WERI-Rb-1 (cell line): ENCODE measurements at regions not wholly inside any gene's neighbourhood (a gene's known extent, or its start where the extent isn't known, plus 50 kb on each side); places are given as distances from the start of the nearest gene placed in this dataset.

ENCODE experiments used
- DNase-seq: peaks from one replicate; pipeline ENCODE4 v3.0.0-alpha.2; 2020
- H3K27ac ChIP-seq: fragments of 250-450 bp; sonication (Bioruptor Pico); 2 replicates; pipeline ENCODE4 v1.5.1; 2020; ENCODE audit warnings: mild to moderate bottlenecking, moderate library complexity
- H3K27me3 ChIP-seq: fragments of 250-450 bp; sonication (Bioruptor Pico); 2 replicates; pipeline ENCODE4 v1.5.1; 2021; ENCODE audit warnings: mild to moderate bottlenecking, low read depth, moderate library complexity; ENCODE audit not compliant: insufficient read depth, severe bottlenecking
- H3K36me3 ChIP-seq: fragments of 250-450 bp; sonication (Bioruptor Pico); 2 replicates; pipeline ENCODE4 v1.5.1; 2020; ENCODE audit warnings: mild to moderate bottlenecking, moderate library complexity
- H3K4me3 ChIP-seq: 2 replicates; pipeline ENCODE4 v1.5.1; 2011; ENCODE audit warnings: low read depth, mild to moderate bottlenecking, control low read depth, low read length
- H3K9me3 ChIP-seq: fragments of 250-450 bp; sonication (Bioruptor Pico); 2 replicates; pipeline ENCODE4 v1.5.1; 2021; ENCODE audit warnings: mild to moderate bottlenecking, moderate library complexity; ENCODE audit not compliant: severe bottlenecking
- CTCF ChIP-seq: IDR thresholded peaks from 2 replicates; pipeline ENCODE4 v1.5.1; 2011; ENCODE audit warnings: low read depth, mild to moderate bottlenecking, control low read depth, inconsistent platforms, low read length

- no peak for DNase-seq
- TF ChIP-seq CTCF = no peak
- no peaks in the 10 kb centered on the region for H3K36me3 ChIP-seq
- no peaks in the 10 kb centered on the region for H3K9me3 ChIP-seq
- H3K4me3 ChIP-seq = no peak overlapping the region
- H3K27me3 ChIP-seq = no peaks in the 10 kb centered on the region
- no peak overlapping the region for H3K27ac ChIP-seq
Measured at GRCh38 chr1:98344731-98345130, 316.8 kb upstream of the SNX7 start.

- no peak for DNase-seq
- TF ChIP-seq CTCF = no peak
- Histone ChIP-seq H3K27ac (no peak overlapping the region), H3K36me3 (no peaks in the 10 kb centered on the region), H3K9me3 (no peaks in the 10 kb centered on the region), H3K4me3 (no peak overlapping the region), H3K27me3 (no peaks in the 10 kb centered on the region)
Measured at GRCh38 chr1:98342566-98342965, 319.0 kb upstream of the SNX7 start.

- no peak for DNase-seq
- H3K27me3 ChIP-seq = no peaks in the 10 kb centered on the region
- H3K36me3 ChIP-seq = no peaks in the 10 kb centered on the region
- H3K27ac ChIP-seq = no peak overlapping the region
- no peak for TF ChIP-seq CTCF
- no peak overlapping the region for H3K4me3 ChIP-seq
- H3K9me3 ChIP-seq = no peaks in the 10 kb centered on the region
Measured at GRCh38 chr1:98340511-98340910, 321.0 kb upstream of the SNX7 start.

- H3K9me3 ChIP-seq = no peaks in the 10 kb centered on the region
- DNase-seq = no peak
- H3K36me3 ChIP-seq = no peaks in the 10 kb centered on the region
- TF ChIP-seq CTCF = no peak
- no peak overlapping the region for H3K27ac ChIP-seq
- H3K27me3 ChIP-seq = no peaks in the 10 kb centered on the region
- no peak overlapping the region for H3K4me3 ChIP-seq
Measured at GRCh38 chr1:98336472-98337083, 324.9 kb upstream of the SNX7 start.

- no peak for TF ChIP-seq CTCF
- no peaks in the 10 kb centered on the region for H3K27me3 ChIP-seq
- H3K9me3 ChIP-seq = no peaks in the 10 kb centered on the region
- H3K4me3 ChIP-seq = no peak overlapping the region
- H3K27ac ChIP-seq = no peak overlapping the region
- H3K36me3 ChIP-seq = no peaks in the 10 kb centered on the region
- DNase-seq = peak; percentile 29
Measured at GRCh38 chr1:98333936-98334335, 327.6 kb upstream of the SNX7 start.

- no peak for TF ChIP-seq CTCF
- Histone ChIP-seq H3K27ac (no peak overlapping the region), H3K36me3 (no peaks in the 10 kb centered on the region), H3K4me3 (no peak overlapping the region), H3K27me3 (no peaks in the 10 kb centered on the region), H3K9me3 (no peaks in the 10 kb centered on the region)
- no peak for DNase-seq
Measured at GRCh38 chr1:98333406-98333805, 328.1 kb upstream of the SNX7 start.
